Activated naive CD8-positive, alpha-beta T cell treated with anti-CD3 and anti-CD28 coated beads for 36 hours (primary cell): ENCODE measurements at regions not wholly inside any gene's neighbourhood (a gene's known extent, or its start where the extent isn't known, plus 50 kb on each side); places are given as distances from the start of the nearest gene placed in this dataset.

Experiments
- DNase-seq: peaks from one replicate; pipeline ENCODE4 v3.0.0; 2021
- H3K27ac Mint-ChIP-seq: one replicate; pipeline ENCODE4 v1.8.0; 2022; ENCODE audit warnings: mild to moderate bottlenecking, moderate library complexity, mixed read lengths
- H3K27me3 Mint-ChIP-seq: one replicate; pipeline ENCODE4 v1.8.0; 2022; ENCODE audit warnings: mild to moderate bottlenecking, mixed read lengths
- H3K36me3 Mint-ChIP-seq: one replicate; pipeline ENCODE4 v1.8.0; 2021; ENCODE audit warnings: mild to moderate bottlenecking, mixed read lengths
- H3K4me1 Mint-ChIP-seq: one replicate; pipeline ENCODE4 v1.8.0; 2021; ENCODE audit warnings: mixed read lengths
- H3K4me3 Mint-ChIP-seq: one replicate; pipeline ENCODE4 v1.8.0; 2022; ENCODE audit warnings: mild to moderate bottlenecking, moderate library complexity, mixed read lengths
- H3K9me3 Mint-ChIP-seq: one replicate; pipeline ENCODE4 v1.8.0; 2022; ENCODE audit warnings: mixed read lengths

- no peak overlapping the region for H3K4me3 Mint-ChIP-seq
- H3K36me3 Mint-ChIP-seq = no peaks in the 10 kb centered on the region
- no peaks in the 10 kb centered on the region for H3K27me3 Mint-ChIP-seq
- no peaks in the 10 kb centered on the region for H3K9me3 Mint-ChIP-seq
- H3K4me1 Mint-ChIP-seq = no peaks in the 10 kb centered on the region
- no peak for DNase-seq
- no peak overlapping the region for H3K27ac Mint-ChIP-seq
These were observed 266.1 kb upstream of the KLHL29 start for GRCh38 chr2:23118894-23119293.

- DNase-seq = no peak
- H3K4me1 Mint-ChIP-seq = no peaks in the 10 kb centered on the region
- H3K27ac Mint-ChIP-seq = no peak overlapping the region
- H3K9me3 Mint-ChIP-seq = no peaks in the 10 kb centered on the region
- H3K27me3 Mint-ChIP-seq = no peaks in the 10 kb centered on the region
- no peak overlapping the region for H3K4me3 Mint-ChIP-seq
- no peaks in the 10 kb centered on the region for H3K36me3 Mint-ChIP-seq
These were observed 264.8 kb upstream of the KLHL29 start for GRCh38 chr2:23120161-23120560.

- H3K36me3 Mint-ChIP-seq = no peaks in the 10 kb centered on the region
- no peak overlapping the region for H3K27ac Mint-ChIP-seq
- H3K27me3 Mint-ChIP-seq = no peaks in the 10 kb centered on the region
- H3K9me3 Mint-ChIP-seq = no peaks in the 10 kb centered on the region
- H3K4me3 Mint-ChIP-seq = no peak overlapping the region
- DNase-seq = no peak
- H3K4me1 Mint-ChIP-seq = no peaks in the 10 kb centered on the region
These were observed 262.9 kb upstream of the KLHL29 start for GRCh38 chr2:23121968-23122648.

- Mint-ChIP-seq H3K9me3 (no peaks in the 10 kb centered on the region), H3K4me3 (no peak overlapping the region), H3K27me3 (no peaks in the 10 kb centered on the region), H3K27ac (no peak overlapping the region), H3K4me1 (no peaks in the 10 kb centered on the region), H3K36me3 (no peaks in the 10 kb centered on the region)
- DNase-seq = no peak
These were observed 262.2 kb upstream of the KLHL29 start for GRCh38 chr2:23122681-23123215.

- DNase-seq = no peak
- Mint-ChIP-seq H3K9me3 (no peaks in the 10 kb centered on the region), H3K4me3 (no peak overlapping the region), H3K27ac (no peak overlapping the region), H3K4me1 (no peaks in the 10 kb centered on the region), H3K27me3 (no peaks in the 10 kb centered on the region), H3K36me3 (no peaks in the 10 kb centered on the region)
These were observed 261.3 kb upstream of the KLHL29 start for GRCh38 chr2:23123686-23124085.

GRCh38 chr2:23124214-23124750, 260.7 kb upstream of the KLHL29 start:
- Mint-ChIP-seq H3K36me3 (no peaks in the 10 kb centered on the region), H3K27me3 (no peaks in the 10 kb centered on the region), H3K4me3 (no peak overlapping the region), H3K27ac (no peak overlapping the region), H3K4me1 (no peaks in the 10 kb centered on the region), H3K9me3 (no peaks in the 10 kb centered on the region)
- DNase-seq = no peak

- DNase-seq = no peak
- no peaks in the 10 kb centered on the region for H3K9me3 Mint-ChIP-seq
- H3K4me1 Mint-ChIP-seq = no peaks in the 10 kb centered on the region
- H3K36me3 Mint-ChIP-seq = no peaks in the 10 kb centered on the region
- peaks cover 1% of the 10 kb centered on the region for H3K27me3 Mint-ChIP-seq
- no peak overlapping the region for H3K4me3 Mint-ChIP-seq
- no peak overlapping the region for H3K27ac Mint-ChIP-seq
These were observed 257.5 kb upstream of the KLHL29 start for GRCh38 chr2:23127465-23127864.

- Mint-ChIP-seq H3K4me1 (no peaks in the 10 kb centered on the region), H3K36me3 (no peaks in the 10 kb centered on the region), H3K4me3 (no peak overlapping the region)
These were observed 256.2 kb upstream of the KLHL29 start for GRCh38 chr2:23128684-23129292.

GRCh38 chr2:23131066-23131575, 253.9 kb upstream of the KLHL29 start:
- no peak for DNase-seq
- Mint-ChIP-seq H3K36me3 (no peaks in the 10 kb centered on the region), H3K27me3 (peaks cover 24% of the 10 kb centered on the region), H3K27ac (no peak overlapping the region), H3K4me3 (no peak overlapping the region), H3K9me3 (peaks cover 2% of the 10 kb centered on the region), H3K4me1 (no peaks in the 10 kb centered on the region)

More at GRCh38 chr2:23128684-23129292, 256.2 kb upstream of the KLHL29 start:
- no peak for DNase-seq
- Mint-ChIP-seq H3K27me3 (peaks cover 10% of the 10 kb centered on the region), H3K9me3 (peaks cover 2% of the 10 kb centered on the region), H3K27ac (no peak overlapping the region)

- Mint-ChIP-seq H3K9me3 (peaks cover 2% of the 10 kb centered on the region), H3K36me3 (no peaks in the 10 kb centered on the region), H3K27ac (no peak overlapping the region), H3K4me3 (no peak overlapping the region), H3K27me3 (peaks cover 24% of the 10 kb centered on the region), H3K4me1 (no peaks in the 10 kb centered on the region)
- DNase-seq = no peak
These were observed 253.0 kb upstream of the KLHL29 start for GRCh38 chr2:23132000-23132399.

GRCh38 chr2:23132823-23133595, 252.0 kb upstream of the KLHL29 start:
- Mint-ChIP-seq H3K9me3 (peaks cover 2% of the 10 kb centered on the region), H3K27me3 (peaks cover 28% of the 10 kb centered on the region), H3K36me3 (no peaks in the 10 kb centered on the region), H3K4me1 (no peaks in the 10 kb centered on the region), H3K27ac (no peak overlapping the region), H3K4me3 (no peak overlapping the region)
- DNase-seq = no peak

- H3K9me3 Mint-ChIP-seq = peaks cover 2% of the 10 kb centered on the region
- no peak overlapping the region for H3K27ac Mint-ChIP-seq
- no peak for DNase-seq
- no peaks in the 10 kb centered on the region for H3K4me1 Mint-ChIP-seq
- H3K27me3 Mint-ChIP-seq = peaks cover 35% of the 10 kb centered on the region
- no peaks in the 10 kb centered on the region for H3K36me3 Mint-ChIP-seq
- no peak overlapping the region for H3K4me3 Mint-ChIP-seq
These were observed 250.3 kb upstream of the KLHL29 start for GRCh38 chr2:23134726-23135125.

GRCh38 chr2:23135481-23136100, 249.4 kb upstream of the KLHL29 start:
- Mint-ChIP-seq H3K27me3 (peaks cover 35% of the 10 kb centered on the region), H3K27ac (no peak overlapping the region), H3K9me3 (peaks cover 2% of the 10 kb centered on the region), H3K36me3 (no peaks in the 10 kb centered on the region), H3K4me3 (no peak overlapping the region), H3K4me1 (no peaks in the 10 kb centered on the region)
- no peak for DNase-seq

- Mint-ChIP-seq H3K36me3 (no peaks in the 10 kb centered on the region), H3K27me3 (peaks cover 35% of the 10 kb centered on the region), H3K4me3 (no peak overlapping the region), H3K4me1 (no peaks in the 10 kb centered on the region), H3K27ac (no peak overlapping the region), H3K9me3 (peaks cover 2% of the 10 kb centered on the region)
- no peak for DNase-seq
These were observed 247.8 kb upstream of the KLHL29 start for GRCh38 chr2:23137166-23137565.

GRCh38 chr2:23138701-23139100, 246.3 kb upstream of the KLHL29 start:
- H3K27ac Mint-ChIP-seq = no peak overlapping the region
- no peaks in the 10 kb centered on the region for H3K36me3 Mint-ChIP-seq
- H3K4me1 Mint-ChIP-seq = no peaks in the 10 kb centered on the region
- H3K9me3 Mint-ChIP-seq = no peaks in the 10 kb centered on the region
- peaks cover 26% of the 10 kb centered on the region for H3K27me3 Mint-ChIP-seq
- no peak for DNase-seq
- H3K4me3 Mint-ChIP-seq = no peak overlapping the region
